ENCODE measurements at regions not wholly inside any gene's neighbourhood (a gene's known extent, or its start where the extent isn't known, plus 50 kb on each side); places are given as distances from the start of the nearest gene placed in this dataset.

- TF ChIP-seq EZH2phosphoT487 (IDR thresholded peaks at IDR 0.05; ENCODE audit: insufficient read depth, low read depth) (no peak), EZH2 (IDR thresholded peaks at IDR 0.05; ENCODE audit: insufficient read depth, poor library complexity, severe bottlenecking) (no peak)
Measured at GRCh38 chr7:114317450-114318098, 97.0 kb upstream of the FOXP2 start.
